Activated CD4-positive, CD25-positive, alpha-beta regulatory T cell treated with anti-CD3 and anti-CD28 coated beads, Interleukin-2, amount 50 U/mL, for 24 hours (primary cell): ENCODE measurements at regions not wholly inside any gene's neighbourhood (a gene's known extent, or its start where the extent isn't known, plus 50 kb on each side); places are given as distances from the start of the nearest gene placed in this dataset.
"Not testable (repeated sequence)": the region's sequence is repeated elsewhere in the genome, so short reads cannot be mapped to it uniquely, and the experiment has no call there.

Experiments
- ATAC-seq, 2 donors: fragments of 150-1000 bp; cut with Tn5 transposase; one replicate each; pipeline ENCODE4 v1.10.0; 2021; ENCODE audit warnings: mild to moderate bottlenecking in 1 of 2, moderate library complexity in 1 of 2

DNA sequence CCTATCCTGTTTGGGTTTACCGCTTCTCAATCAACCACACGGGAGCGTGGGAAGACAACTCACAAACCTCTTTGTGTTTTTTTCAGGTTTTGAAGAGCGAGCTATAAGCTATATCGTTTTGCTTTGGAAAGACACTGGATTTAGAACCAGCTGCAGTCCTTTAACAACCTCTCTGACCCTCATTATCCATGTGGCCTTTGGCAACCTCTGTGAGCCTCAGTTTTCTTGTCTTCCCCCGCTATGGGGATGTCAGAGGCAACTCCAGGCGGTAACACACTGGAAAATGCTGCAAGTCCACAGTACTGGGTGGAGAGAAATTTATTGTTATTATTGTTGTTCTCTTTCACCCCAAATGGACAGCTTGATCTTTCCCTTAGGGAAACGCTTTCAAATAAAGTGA, 100.0 kb downstream of the ETS2 start:
- ATAC-seq, result no peak

GRCh38 chr21:38905328-38905727, 99.6 kb downstream of the ETS2 start:
- no peak for ATAC-seq

DNA sequence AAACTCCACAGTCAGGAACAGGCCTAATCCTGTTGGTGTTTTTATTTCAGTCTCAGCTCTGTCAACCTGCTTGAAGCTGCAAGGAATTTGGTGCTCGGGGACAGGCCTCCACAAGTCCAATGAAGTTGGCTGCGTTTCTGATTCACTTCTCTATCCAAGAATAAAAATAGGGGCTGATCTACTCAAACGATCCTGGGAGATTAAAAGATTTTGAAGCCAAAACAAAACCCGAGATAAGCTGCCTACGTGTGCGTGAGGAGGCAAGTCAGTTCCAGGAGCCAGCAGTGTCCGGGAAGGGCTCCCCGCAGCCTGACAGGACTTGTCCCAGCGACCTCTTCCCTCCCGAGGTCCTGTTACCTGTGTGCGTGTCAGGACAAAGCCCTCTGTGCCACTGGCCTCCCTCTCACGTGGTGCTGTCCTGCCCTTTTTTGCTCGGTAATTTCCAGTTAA, 98.0 kb downstream of the ETS2 start:
- ATAC-seq, result no peak

GRCh38 chr21:38902608-38903445, 97.1 kb downstream of the ETS2 start:
- no peak for ATAC-seq

DNA sequence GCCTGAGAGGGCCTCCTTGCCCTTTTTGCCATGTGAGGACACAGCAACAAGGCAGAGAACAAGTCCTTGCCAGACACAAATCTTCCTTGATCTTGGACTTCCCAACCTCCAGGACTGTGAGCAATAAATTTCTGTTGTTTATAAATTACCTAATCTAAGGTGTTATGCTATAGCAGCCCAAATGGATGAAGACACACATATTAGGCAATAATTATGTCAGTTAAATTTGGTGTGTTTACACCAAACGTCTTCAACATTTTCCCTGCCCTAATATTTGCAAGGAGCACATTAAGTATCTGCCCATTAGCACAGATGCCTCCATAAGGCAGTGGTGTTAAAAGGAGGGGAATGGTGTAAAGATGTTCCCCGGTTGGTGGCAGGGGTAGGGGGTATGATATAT, 94.8 kb downstream of the ETS2 start:
- no peak for ATAC-seq

DNA sequence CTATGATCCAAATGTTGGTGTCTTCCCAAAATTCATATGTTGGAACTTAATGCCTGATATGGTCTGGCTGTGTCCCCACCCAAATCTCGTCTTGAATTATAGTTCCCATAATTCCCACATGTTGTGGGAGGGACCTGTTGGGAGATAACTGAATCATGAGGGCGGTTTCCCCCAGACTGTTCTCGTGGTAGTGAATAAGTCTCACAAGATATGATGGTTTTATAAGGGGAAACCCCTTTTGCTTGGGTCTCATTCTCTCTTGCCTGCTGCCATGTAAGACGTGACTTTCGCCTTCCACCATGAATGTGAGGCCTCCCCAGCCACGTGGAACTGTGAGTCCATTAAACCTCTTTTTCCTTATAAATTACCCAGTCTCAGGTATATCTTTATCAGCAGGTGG, 94.3 kb downstream of the ETS2 start:
- ATAC-seq, result not testable (repeated sequence)

GRCh38 chr21:38899277-38899947, 93.7 kb downstream of the ETS2 start:
- ATAC-seq, result peak in 1 of 2 donors; percentile 35

- no peak for ATAC-seq
Measured at GRCh38 chr21:38898422-38899096, 92.8 kb downstream of the ETS2 start.

- ATAC-seq, result no peak
Measured at GRCh38 chr21:38897532-38898421, 92.0 kb downstream of the ETS2 start.

DNA sequence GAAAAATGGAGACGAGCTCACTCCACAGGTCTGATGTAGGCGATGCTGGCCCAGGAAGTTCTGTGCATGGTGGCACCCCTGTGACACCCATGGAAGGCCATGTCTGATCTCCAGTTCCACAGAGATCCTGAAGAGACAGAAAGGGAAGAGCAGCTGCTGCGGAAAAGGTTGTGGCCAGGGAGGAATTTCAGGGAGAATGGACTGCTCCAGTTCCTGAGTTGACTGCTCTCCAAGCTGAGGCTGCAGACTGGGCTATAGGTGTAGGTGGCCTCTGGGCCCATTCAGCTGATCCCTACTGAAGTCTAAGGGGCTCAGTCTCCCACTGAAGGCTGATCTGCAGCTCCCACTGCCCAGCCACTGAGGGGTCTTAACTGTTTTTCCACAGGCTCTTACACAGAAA, 89.2 kb downstream of the ETS2 start:
- no peak for ATAC-seq

DNA sequence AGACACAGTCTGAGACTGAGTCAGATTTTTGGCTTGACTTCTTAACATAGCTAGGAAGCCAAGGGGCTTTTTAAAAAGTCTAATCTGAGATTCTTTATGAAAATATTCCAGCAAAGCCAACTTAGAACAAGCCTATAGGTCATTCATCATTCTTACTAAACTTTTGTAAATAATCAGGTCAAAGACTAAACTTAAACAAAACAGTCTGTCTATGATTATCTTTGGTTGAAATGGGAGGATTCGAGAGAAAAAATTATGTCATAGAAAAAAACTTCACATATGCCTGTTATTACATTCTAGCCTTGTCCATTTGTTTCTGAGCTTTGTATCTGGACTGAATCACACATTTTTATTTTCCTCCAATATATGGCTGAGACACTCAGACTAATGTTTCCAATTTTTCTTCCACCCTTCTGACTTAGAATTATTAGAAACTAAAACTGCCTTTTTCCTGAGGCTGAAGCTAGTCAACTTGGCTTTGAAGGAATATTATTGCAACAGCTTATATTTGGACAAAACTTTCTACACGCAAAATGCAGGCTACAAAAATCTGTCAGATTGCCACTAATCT, 83.3 kb downstream of the ETS2 start:
- ATAC-seq, result no peak

GRCh38 chr21:38887749-38888148, 82.0 kb downstream of the ETS2 start:
- ATAC-seq, result no peak

DNA sequence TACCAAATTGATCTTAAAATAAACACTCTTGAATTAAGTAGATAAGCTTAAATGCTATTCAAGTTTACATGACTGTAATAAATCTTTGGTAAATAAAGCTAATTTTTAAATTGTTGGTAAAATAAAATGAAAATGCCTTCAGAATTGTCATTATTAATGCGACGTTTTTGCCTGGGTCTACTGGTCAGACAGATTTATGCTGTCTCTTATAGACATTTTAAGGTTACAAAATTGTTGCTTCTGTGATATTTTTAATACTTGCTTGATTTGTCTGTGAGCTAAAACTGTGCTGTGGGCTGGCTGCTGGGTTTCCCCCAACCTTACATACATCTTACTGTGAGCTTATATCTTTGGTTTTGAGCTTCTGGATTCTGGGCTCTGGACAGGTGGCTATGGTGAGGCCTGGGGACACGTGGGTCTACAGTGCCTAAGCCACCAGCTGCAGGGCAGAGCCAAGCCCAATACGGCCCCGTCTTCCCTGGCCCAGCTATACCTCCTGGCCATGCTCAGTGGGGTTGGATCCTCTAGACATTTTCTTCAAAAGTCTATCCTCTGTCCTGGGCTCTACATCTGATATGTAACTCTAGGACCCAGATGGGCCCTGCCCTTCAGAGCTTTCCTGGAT, 81.4 kb downstream of the ETS2 start:
- no peak for ATAC-seq

DNA sequence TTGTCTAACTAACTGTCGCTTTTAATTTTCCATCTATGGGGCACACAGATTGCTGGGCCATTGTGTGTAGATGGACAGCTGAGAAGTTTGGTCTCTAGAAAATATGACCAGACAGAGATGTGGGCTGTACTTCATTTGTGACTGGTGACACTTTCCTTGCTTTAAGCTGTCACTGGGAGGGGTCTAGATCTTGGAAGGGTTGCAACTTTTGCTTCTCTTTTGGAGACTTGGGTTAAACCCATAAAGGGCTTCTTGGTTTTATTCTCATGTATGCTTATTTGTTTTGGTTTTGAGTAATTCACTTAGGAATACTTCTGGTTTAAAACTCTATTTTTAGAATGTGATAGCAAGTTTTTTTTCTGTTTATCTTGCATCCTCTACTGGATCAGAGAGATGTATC, 80.2 kb downstream of the ETS2 start:
- no peak for ATAC-seq

DNA sequence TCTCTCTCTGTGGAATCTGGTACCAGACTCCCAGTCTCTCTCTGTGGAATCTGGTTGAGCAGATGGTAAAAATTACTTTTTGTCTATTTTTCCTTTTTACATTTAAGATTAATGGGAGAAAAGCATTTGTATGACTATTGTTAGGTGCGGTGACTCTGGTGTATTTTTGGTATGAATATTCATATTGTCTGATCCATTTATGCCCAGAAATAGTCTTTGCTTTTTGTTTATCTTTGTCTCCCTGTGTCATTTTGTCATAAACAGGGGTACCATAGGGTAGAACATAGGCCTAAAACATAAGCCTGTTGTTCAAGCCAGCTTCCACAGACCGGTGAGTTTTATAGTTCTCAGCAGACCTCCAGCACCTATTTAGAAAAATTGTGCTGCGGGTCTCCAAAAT, 78.7 kb downstream of the ETS2 start:
- no peak for ATAC-seq

GRCh38 chr21:38883142-38883541, 77.4 kb downstream of the ETS2 start:
- ATAC-seq, result no peak

DNA sequence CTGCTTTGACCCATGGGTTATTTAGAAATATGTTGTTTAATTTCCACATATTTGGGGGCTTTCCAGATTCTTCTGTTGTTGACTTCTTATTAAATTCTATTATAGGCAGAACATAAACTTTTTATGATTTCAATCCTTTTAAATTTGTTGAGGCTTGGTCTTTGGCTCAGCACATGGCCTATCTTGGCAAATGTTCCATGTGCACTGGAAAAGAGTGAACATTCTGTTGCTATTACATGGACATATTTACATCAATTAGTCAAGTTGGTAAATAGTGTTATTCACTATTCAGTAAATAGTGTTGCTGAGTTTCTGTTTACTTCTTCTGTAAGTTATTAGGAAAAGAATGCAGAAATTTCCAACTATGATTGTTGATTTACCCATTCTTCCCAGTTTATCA, 75.4 kb downstream of the ETS2 start:
- ATAC-seq, result no peak

DNA sequence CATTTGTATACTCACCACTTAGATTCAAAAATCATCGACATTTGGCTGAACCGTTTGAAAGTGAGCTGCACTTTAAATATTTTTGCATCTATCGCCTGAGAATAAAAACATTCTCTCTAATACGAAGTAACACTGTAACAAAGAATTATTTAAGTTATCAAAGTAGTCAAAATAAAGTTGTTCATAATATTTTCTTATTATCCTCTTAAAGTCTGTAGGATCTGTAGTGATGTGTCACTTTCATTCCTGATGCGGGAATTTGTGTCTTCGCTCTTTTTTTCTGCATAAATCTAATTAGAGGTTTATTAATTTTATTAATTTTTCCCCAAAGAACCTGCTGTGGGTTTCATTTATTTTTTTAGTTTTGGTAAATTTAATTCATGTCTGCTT, 74.8 kb downstream of the ETS2 start:
- no peak for ATAC-seq

DNA sequence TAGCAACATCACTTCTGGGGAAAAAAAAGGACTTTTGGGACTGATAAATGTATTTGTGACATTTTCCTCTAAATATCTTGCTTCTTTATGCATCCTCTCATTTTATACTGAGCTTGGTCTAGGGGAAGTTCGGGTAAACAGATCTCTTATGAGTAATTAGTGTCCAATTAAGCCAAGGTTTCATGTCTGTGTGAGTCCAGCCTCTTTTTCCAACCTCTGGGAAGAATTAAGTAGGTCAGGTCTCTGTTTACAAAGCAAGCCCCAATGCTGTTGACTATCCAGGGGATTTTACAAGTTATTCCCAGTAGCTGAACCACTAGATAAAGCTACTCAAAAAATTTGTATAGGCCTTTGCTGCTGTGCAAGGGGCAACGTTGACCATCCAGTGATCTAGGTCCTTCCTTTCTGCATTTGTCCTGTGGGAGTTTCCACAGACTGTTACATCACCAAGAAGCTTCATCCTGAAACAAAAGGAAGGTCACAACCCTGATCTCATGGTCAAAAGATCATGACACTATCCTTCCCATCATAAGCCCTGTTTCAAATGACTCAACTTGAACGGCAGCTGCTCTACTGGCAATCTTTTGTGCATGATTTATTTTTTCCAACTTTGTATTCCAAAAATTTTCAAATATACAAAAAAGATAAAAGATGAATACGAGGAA, 74.3 kb downstream of the ETS2 start:
- ATAC-seq, result no peak

- no peak for ATAC-seq
Measured at GRCh38 chr21:38878379-38879179, 72.8 kb downstream of the ETS2 start.
